ENCODE measurements at regions not wholly inside any gene's neighbourhood (a gene's known extent, or its start where the extent isn't known, plus 50 kb on each side); places are given as distances from the start of the nearest gene placed in this dataset.

GRCh38 chr13:55664178-55664577, 1476.5 kb upstream of the PRR20A start:
- no peak for ATAC-seq
- TF ChIP-seq TSHZ2 (CRISPR knock-in tag; IDR thresholded peaks at IDR 0.05) = no peak
- TF ChIP-seq ESRRG (CRISPR knock-in tag; IDR thresholded peaks at IDR 0.05) = no peak
- no peak for TF ChIP-seq CSDC2 (CRISPR knock-in tag; IDR thresholded peaks at IDR 0.05)
- TF ChIP-seq PPARA (CRISPR knock-in tag; IDR thresholded peaks at IDR 0.05; ENCODE audit: borderline replicate concordance) = no peak
- TF ChIP-seq ARNTL (CRISPR knock-in tag; IDR thresholded peaks at IDR 0.05; ENCODE audit: borderline replicate concordance, low read depth) = no peak
- TF ChIP-seq SNAI2 (CRISPR knock-in tag; IDR thresholded peaks at IDR 0.05) = no peak
- no peak for TF ChIP-seq ZFP3 (CRISPR knock-in tag; IDR thresholded peaks at IDR 0.05)
- TF ChIP-seq TCF4 (CRISPR knock-in tag; IDR thresholded peaks at IDR 0.05; ENCODE audit: borderline replicate concordance) = no peak
- TF ChIP-seq ZFP30 (CRISPR knock-in tag; IDR thresholded peaks at IDR 0.05) = no peak
- no peak for TF ChIP-seq GLIS3 (CRISPR knock-in tag; IDR thresholded peaks at IDR 0.05)
- TF ChIP-seq ZNF8 (CRISPR knock-in tag; IDR thresholded peaks at IDR 0.05) = no peak
- no peak for TF ChIP-seq ZNF565 (CRISPR knock-in tag; conservative IDR thresholded peaks at IDR 0.05; ENCODE audit: low read depth)
- no peak for TF ChIP-seq BACH2 (CRISPR knock-in tag; IDR thresholded peaks at IDR 0.05; ENCODE audit: borderline replicate concordance)

DNA sequence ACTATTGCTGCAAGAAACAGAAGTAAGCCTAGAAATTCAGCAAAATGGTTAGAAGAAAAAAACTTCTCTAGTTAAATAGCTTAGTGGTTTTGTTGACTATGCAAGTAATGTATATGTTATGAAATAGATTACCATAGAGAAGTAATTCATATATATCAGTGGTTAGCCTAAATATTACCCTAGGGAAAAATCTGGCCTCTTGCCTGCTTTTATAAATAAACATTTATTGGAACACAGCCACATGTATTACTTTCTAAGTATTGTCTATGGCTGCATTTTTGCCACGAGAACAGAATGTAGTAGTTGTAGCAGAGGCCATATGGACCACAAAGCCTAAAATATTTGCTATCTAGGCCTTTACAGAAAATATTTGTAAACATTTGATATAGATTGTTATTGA, 1471.7 kb upstream of the PRR20A start:
- no peak for ATAC-seq
- no peak for TF ChIP-seq POU6F1 (CRISPR knock-in tag; IDR thresholded peaks at IDR 0.05; ENCODE audit: borderline replicate concordance, low read depth)
- no peak for TF ChIP-seq OSR1 (CRISPR knock-in tag; IDR thresholded peaks at IDR 0.05)
- no peak for TF ChIP-seq BACH2 (CRISPR knock-in tag; IDR thresholded peaks at IDR 0.05; ENCODE audit: borderline replicate concordance)
- no peak for TF ChIP-seq GLIS3 (CRISPR knock-in tag; IDR thresholded peaks at IDR 0.05)
- no peak for TF ChIP-seq TCF4 (CRISPR knock-in tag; IDR thresholded peaks at IDR 0.05; ENCODE audit: borderline replicate concordance)
- TF ChIP-seq TSHZ2 (CRISPR knock-in tag; IDR thresholded peaks at IDR 0.05) = no peak
- TF ChIP-seq ESRRG (CRISPR knock-in tag; IDR thresholded peaks at IDR 0.05) = no peak
- TF ChIP-seq RARB (CRISPR knock-in tag; IDR thresholded peaks at IDR 0.05) = no peak

- no peak for ATAC-seq
- no peak for TF ChIP-seq ZFP30 (CRISPR knock-in tag; IDR thresholded peaks at IDR 0.05)
- no peak for TF ChIP-seq TCF4 (CRISPR knock-in tag; IDR thresholded peaks at IDR 0.05; ENCODE audit: borderline replicate concordance)
- no peak for TF ChIP-seq BACH2 (CRISPR knock-in tag; IDR thresholded peaks at IDR 0.05; ENCODE audit: borderline replicate concordance)
- no peak for TF ChIP-seq TOX (CRISPR knock-in tag; IDR thresholded peaks at IDR 0.05; ENCODE audit: borderline replicate concordance)
These were observed 1466.8 kb upstream of the PRR20A start for GRCh38 chr13:55673910-55674309.

DNA sequence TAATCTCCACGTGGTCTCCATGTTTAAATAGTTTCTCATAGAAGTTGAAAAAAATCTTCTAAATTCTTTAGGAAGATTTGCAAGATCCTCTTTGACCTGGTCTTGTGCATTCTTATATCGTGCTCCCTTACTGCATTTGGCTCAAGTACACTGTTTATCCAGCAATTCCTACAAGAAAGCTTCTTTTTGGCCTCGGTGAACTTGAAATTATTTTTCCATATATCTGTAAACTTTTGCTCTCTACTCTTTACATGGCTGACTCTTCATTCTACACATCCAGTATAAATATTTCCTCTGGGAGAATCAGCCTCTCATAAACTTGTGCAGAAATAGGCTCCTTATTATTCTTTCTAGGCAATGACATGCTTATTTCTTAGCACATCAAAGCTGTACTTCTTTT, 1457.9 kb upstream of the PRR20A start:
- no peak for TF ChIP-seq ZNF8 (CRISPR knock-in tag; IDR thresholded peaks at IDR 0.05)
- TF ChIP-seq PPARA (CRISPR knock-in tag; IDR thresholded peaks at IDR 0.05; ENCODE audit: borderline replicate concordance) = no peak
- no peak for ATAC-seq

DNA sequence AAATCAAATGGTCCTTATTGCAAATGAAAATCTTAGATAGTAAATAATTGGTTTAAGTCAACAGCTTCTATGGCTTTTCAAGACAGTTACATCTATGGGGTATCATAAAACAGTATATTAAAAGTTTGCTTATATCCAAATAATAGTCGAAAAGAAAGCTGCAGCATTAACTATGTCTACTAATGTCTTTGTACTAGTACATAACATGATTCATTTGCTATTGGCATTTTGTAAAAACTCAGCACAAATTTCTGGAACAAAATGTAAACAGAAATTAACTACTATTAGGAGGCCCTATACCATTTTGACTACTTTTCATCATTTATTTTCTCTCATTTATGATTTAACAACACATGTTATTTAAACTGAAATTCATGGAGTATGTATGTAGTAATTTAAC, 1435.2 kb upstream of the PRR20A start:
- TF ChIP-seq POU6F1 (CRISPR knock-in tag; IDR thresholded peaks at IDR 0.05; ENCODE audit: borderline replicate concordance, low read depth) (no peak), TOX (CRISPR knock-in tag; IDR thresholded peaks at IDR 0.05; ENCODE audit: borderline replicate concordance) (no peak), GLIS3 (CRISPR knock-in tag; IDR thresholded peaks at IDR 0.05) (no peak), TSHZ2 (CRISPR knock-in tag; IDR thresholded peaks at IDR 0.05) (no peak), ZFP30 (CRISPR knock-in tag; IDR thresholded peaks at IDR 0.05) (no peak), BACH2 (CRISPR knock-in tag; IDR thresholded peaks at IDR 0.05; ENCODE audit: borderline replicate concordance) (no peak), ZNF8 (CRISPR knock-in tag; IDR thresholded peaks at IDR 0.05) (no peak), OSR1 (CRISPR knock-in tag; IDR thresholded peaks at IDR 0.05) (no peak), ZFP3 (CRISPR knock-in tag; IDR thresholded peaks at IDR 0.05) (no peak), ISL1 (CRISPR knock-in tag; IDR thresholded peaks at IDR 0.05) (no peak), CSDC2 (CRISPR knock-in tag; IDR thresholded peaks at IDR 0.05) (no peak), PPARA (CRISPR knock-in tag; IDR thresholded peaks at IDR 0.05; ENCODE audit: borderline replicate concordance) (no peak), ARNTL (CRISPR knock-in tag; IDR thresholded peaks at IDR 0.05; ENCODE audit: borderline replicate concordance, low read depth) (no peak), ZNF565 (CRISPR knock-in tag; conservative IDR thresholded peaks at IDR 0.05; ENCODE audit: low read depth) (no peak)
- ATAC-seq = no peak
